ENCODE measurements at regions not wholly inside any gene's neighbourhood (a gene's known extent, or its start where the extent isn't known, plus 50 kb on each side); places are given as distances from the start of the nearest gene placed in this dataset.
"Not testable (repeated sequence)": the region's sequence is repeated elsewhere in the genome, so short reads cannot be mapped to it uniquely, and the experiment has no call there.

DNA sequence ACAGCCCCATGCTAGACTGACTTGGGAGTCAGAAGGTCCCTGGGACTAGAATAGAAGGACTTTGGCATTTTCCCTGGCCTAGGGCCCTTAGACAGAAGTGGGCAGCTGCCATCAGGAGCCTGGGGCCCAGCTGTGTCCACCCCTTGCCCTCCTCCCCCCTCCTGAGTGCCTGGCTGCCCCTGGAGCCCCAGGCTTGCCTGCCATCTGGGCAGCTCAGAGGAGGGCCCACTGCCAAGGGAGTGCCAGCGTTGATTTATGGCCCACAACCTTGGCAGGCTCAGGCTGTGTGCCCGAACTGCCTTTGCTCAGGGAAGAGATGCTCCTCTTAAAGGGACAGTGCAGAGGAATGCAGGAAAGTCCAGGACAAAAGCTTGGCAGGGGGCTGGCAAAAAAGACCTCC is 439.1 kb downstream of the SPATA31A7 start:
- not testable (repeated sequence) for TF ChIP-seq POLR2AphosphoS5, POLR2A (IDR thresholded peaks at IDR 0.05)
